Hematopoietic multipotent progenitor cell treated with erythropoietin and hydrocortisone succinate and interleukin-3 and kit ligand, for 6 days (in vitro differentiated cells): ENCODE measurements at regions not wholly inside any gene's neighbourhood (a gene's known extent, or its start where the extent isn't known, plus 50 kb on each side); places are given as distances from the start of the nearest gene placed in this dataset.

Experiments
- DNase-seq: peaks from one replicate; pipeline ENCODE4 v3.0.0-alpha.2; 2015

GRCh38 chrX:6693051-6693450, 158.1 kb upstream of the VCX3A start:
- no peak for DNase-seq

- no peak for DNase-seq
Observed at GRCh38 chrX:6685489-6685888, 150.6 kb upstream of the VCX3A start.

GRCh38 chrX:6683353-6683752, 148.4 kb upstream of the VCX3A start:
- no peak for DNase-seq

- no peak for DNase-seq
Observed at GRCh38 chrX:6681521-6682145, 146.7 kb upstream of the VCX3A start.

- DNase-seq, result no peak
Observed at GRCh38 chrX:6679988-6680387, 145.1 kb upstream of the VCX3A start.

GRCh38 chrX:6679550-6679949, 144.6 kb upstream of the VCX3A start:
- DNase-seq, result no peak

GRCh38 chrX:6678313-6678712, 143.4 kb upstream of the VCX3A start:
- DNase-seq, result no peak

- DNase-seq, result no peak
Observed at GRCh38 chrX:6674734-6675133, 139.8 kb upstream of the VCX3A start.

- no peak for DNase-seq
Observed at GRCh38 chrX:6667048-6667768, 132.3 kb upstream of the VCX3A start.

GRCh38 chrX:6666624-6667023, 131.7 kb upstream of the VCX3A start:
- no peak for DNase-seq

- DNase-seq, result no peak
Observed at GRCh38 chrX:6661736-6662135, 126.8 kb upstream of the VCX3A start.

- no peak for DNase-seq
Observed at GRCh38 chrX:6660567-6661264, 125.8 kb upstream of the VCX3A start.

GRCh38 chrX:6645216-6645615, 110.3 kb upstream of the VCX3A start:
- no peak for DNase-seq

- DNase-seq, result peak; percentile 0
Observed at GRCh38 chrX:6644411-6644810, 109.5 kb upstream of the VCX3A start.

- DNase-seq, result no peak
Observed at GRCh38 chrX:6640727-6641126, 105.8 kb upstream of the VCX3A start.

- DNase-seq, result no peak
Observed at GRCh38 chrX:6614506-6614905, 79.6 kb upstream of the VCX3A start.

- DNase-seq, result no peak
Observed at GRCh38 chrX:6599230-6599860, 64.4 kb upstream of the VCX3A start.
